IPS-15b (cell line): ENCODE measurements at regions not wholly inside any gene's neighbourhood (a gene's known extent, or its start where the extent isn't known, plus 50 kb on each side); places are given as distances from the start of the nearest gene placed in this dataset.

Source experiments
- H3K27me3 ChIP-seq: one replicate; pipeline ENCODE4 v1.6.1; 2013; ENCODE audit warnings: low read length; ENCODE audit not compliant: control insufficient read depth, insufficient read depth
- H3K36me3 ChIP-seq: one replicate; pipeline ENCODE4 v1.6.1; 2013; ENCODE audit warnings: low read length; ENCODE audit not compliant: control insufficient read depth, insufficient read depth
- H3K4me1 ChIP-seq: one replicate; pipeline ENCODE4 v1.6.1; 2013; ENCODE audit warnings: mild to moderate bottlenecking, low read length; ENCODE audit not compliant: control insufficient read depth, insufficient read depth
- H3K4me3 ChIP-seq: one replicate; pipeline ENCODE4 v1.5.1; 2013; ENCODE audit warnings: low read depth, low read length
- H3K9ac ChIP-seq: one replicate; pipeline ENCODE4 v1.6.1; 2013; ENCODE audit warnings: low read depth, mild to moderate bottlenecking, low read length
- H3K9me3 ChIP-seq: one replicate; pipeline ENCODE4 v1.6.1; 2013; ENCODE audit warnings: mild to moderate bottlenecking, low read length; ENCODE audit not compliant: control insufficient read depth, insufficient read depth

DNA sequence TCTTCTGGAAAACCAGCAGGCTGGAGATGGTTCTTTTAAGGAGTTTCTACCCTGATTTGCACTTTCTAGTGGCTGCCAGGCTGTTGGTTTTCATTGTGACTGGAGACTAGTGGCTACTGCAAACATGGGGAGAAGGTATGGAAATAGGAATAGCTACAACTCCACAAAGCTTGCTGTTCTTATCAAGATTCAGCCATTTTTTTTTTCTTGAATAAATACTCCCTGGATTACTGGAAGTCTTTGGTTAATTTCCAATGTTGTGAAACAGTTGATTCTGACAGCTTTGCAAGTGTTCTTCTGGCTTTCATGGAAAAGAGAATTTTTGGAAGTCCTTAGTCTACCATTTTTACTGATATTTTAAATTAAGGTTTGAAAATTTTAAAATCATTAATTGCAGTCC lies 277.7 kb downstream of the HS3ST3A1 start:
- Histone ChIP-seq H3K9me3 (no peaks in the 10 kb centered on the region), H3K4me1 (no peaks in the 10 kb centered on the region), H3K36me3 (no peaks in the 10 kb centered on the region), H3K27me3 (no peaks in the 10 kb centered on the region), H3K9ac (no peak overlapping the region), H3K4me3 (no peak overlapping the region)

- no peak overlapping the region for H3K9ac ChIP-seq
- no peaks in the 10 kb centered on the region for H3K4me1 ChIP-seq
- no peaks in the 10 kb centered on the region for H3K9me3 ChIP-seq
- H3K36me3 ChIP-seq, result no peaks in the 10 kb centered on the region
- H3K27me3 ChIP-seq, result no peaks in the 10 kb centered on the region
- no peak overlapping the region for H3K4me3 ChIP-seq
Measured at GRCh38 chr17:13321951-13322701, 279.6 kb downstream of the HS3ST3A1 start.

DNA sequence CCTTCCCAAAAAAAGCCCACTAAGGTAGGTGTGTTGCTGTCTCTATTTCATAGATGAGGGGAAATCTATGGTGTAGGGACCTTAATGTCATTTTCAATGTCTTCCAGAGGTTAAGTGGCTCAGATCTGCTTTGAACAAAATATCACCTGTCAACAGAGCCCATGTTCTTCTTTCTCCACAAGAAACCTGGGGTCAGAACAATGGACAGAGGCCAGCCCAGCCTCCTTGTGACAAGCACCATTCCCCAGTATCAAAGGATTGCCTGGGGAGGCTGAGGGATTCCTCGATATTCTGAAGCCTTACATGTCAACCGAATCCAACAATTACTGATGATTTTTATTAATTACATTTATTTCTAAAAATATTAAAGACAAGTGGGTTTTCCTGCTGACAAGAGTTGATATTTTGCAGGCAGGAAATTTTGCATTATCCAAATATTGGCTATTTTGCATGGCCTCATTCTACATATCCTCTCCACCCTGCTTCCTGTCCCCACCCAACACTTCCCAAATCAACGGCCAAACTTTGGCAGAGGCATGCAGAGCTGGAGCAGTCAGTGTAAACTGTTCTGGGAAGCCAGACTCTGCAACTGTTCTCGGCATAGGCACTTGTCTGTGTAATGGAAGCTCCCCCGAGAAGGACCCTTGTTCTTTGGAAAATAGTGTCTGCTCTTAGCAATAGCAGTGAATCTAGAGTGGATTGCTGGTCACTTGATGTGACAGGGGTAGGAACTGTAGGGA lies 281.5 kb downstream of the HS3ST3A1 start:
- Histone ChIP-seq H3K4me3 (no peak overlapping the region), H3K27me3 (no peaks in the 10 kb centered on the region), H3K9me3 (no peaks in the 10 kb centered on the region)

GRCh38 chr17:13316657-13317056 lies 285.1 kb downstream of the HS3ST3A1 start:
- Histone ChIP-seq H3K4me3 (no peak overlapping the region), H3K9ac (no peak overlapping the region), H3K36me3 (no peaks in the 10 kb centered on the region), H3K4me1 (no peaks in the 10 kb centered on the region), H3K27me3 (no peaks in the 10 kb centered on the region), H3K9me3 (no peaks in the 10 kb centered on the region)

More for the DNA sequence above, 281.5 kb downstream of the HS3ST3A1 start:
- Histone ChIP-seq H3K4me1 (no peaks in the 10 kb centered on the region), H3K9ac (no peak overlapping the region), H3K36me3 (no peaks in the 10 kb centered on the region)

- peaks cover 2% of the 10 kb centered on the region for H3K4me1 ChIP-seq
- H3K27me3 ChIP-seq, result no peaks in the 10 kb centered on the region
- H3K9me3 ChIP-seq, result no peaks in the 10 kb centered on the region
- H3K36me3 ChIP-seq, result no peaks in the 10 kb centered on the region
- no peak overlapping the region for H3K4me3 ChIP-seq
- no peak overlapping the region for H3K9ac ChIP-seq
Measured at GRCh38 chr17:13311306-13311705, 290.4 kb downstream of the HS3ST3A1 start.

DNA sequence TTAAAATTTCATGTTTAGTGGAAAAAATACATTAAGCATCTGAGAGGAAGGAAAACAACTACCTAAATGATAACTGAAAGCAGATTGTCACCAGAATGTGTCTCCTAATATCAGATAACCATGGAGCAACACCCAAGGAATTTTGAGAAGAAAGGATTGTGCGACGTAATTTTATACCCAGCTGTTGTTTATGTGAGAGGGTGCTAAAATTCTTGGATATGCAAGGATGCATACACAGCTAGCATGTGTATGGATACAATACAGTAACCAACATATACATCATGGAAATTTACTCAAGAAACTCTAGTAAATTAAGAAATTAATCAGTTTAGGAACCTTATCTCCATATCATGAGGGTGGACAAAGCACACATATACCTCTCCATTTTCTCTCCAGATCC lies 290.9 kb downstream of the HS3ST3A1 start:
- H3K4me1 ChIP-seq, result peaks cover 2% of the 10 kb centered on the region
- H3K9ac ChIP-seq, result no peak overlapping the region
- no peaks in the 10 kb centered on the region for H3K27me3 ChIP-seq
- no peaks in the 10 kb centered on the region for H3K36me3 ChIP-seq
- H3K4me3 ChIP-seq, result no peak overlapping the region
- H3K9me3 ChIP-seq, result no peaks in the 10 kb centered on the region

DNA sequence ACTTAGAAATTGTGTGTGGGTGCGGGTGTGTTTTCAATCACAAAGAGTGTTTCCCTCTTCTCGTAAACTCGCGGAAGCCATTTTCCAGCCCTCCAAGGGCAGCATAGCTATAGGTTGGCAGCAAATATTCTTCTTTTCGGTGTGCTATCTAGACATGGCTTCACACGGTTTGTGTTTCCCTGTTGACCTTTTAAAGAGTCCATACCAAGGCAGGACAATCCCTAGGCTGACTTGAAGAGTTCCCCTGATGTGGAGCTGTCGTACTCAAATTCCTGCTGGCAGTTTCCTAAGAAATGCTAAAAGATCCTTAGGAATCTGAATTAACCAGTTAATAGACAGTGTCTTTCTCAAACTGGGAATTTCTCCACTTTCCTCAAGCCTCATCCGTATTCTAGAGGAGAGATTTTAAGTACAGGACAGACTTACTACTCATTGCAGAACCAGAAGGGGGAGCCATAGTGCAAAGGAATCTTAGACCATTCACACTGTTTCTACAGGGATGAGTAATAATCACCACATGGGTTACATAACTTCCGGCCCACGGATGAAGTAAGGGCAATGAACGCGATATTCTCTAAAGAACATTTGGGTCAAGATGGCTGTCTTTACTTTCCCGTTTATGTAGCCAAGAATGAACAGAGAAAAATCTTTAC lies 288.6 kb upstream of the ELAC2 start:
- Histone ChIP-seq H3K9me3 (no peaks in the 10 kb centered on the region), H3K4me3 (no peak overlapping the region), H3K36me3 (no peaks in the 10 kb centered on the region), H3K9ac (no peak overlapping the region), H3K27me3 (no peaks in the 10 kb centered on the region), H3K4me1 (peaks cover 2% of the 10 kb centered on the region)

GRCh38 chr17:13302983-13303382 lies 285.2 kb upstream of the ELAC2 start:
- Histone ChIP-seq H3K4me1 (no peaks in the 10 kb centered on the region), H3K4me3 (no peak overlapping the region), H3K9ac (no peak overlapping the region), H3K36me3 (no peaks in the 10 kb centered on the region), H3K9me3 (no peaks in the 10 kb centered on the region), H3K27me3 (no peaks in the 10 kb centered on the region)

- H3K27me3 ChIP-seq, result no peaks in the 10 kb centered on the region
- H3K4me1 ChIP-seq, result no peaks in the 10 kb centered on the region
- no peak overlapping the region for H3K4me3 ChIP-seq
- H3K9me3 ChIP-seq, result no peaks in the 10 kb centered on the region
- H3K9ac ChIP-seq, result no peak overlapping the region
- H3K36me3 ChIP-seq, result no peaks in the 10 kb centered on the region
Measured at GRCh38 chr17:13302419-13302818, 284.6 kb upstream of the ELAC2 start.

GRCh38 chr17:13297183-13297582 lies 279.4 kb upstream of the ELAC2 start:
- Histone ChIP-seq H3K9ac (no peak overlapping the region), H3K36me3 (no peaks in the 10 kb centered on the region), H3K4me3 (no peak overlapping the region), H3K9me3 (no peaks in the 10 kb centered on the region), H3K4me1 (no peaks in the 10 kb centered on the region), H3K27me3 (no peaks in the 10 kb centered on the region)

DNA sequence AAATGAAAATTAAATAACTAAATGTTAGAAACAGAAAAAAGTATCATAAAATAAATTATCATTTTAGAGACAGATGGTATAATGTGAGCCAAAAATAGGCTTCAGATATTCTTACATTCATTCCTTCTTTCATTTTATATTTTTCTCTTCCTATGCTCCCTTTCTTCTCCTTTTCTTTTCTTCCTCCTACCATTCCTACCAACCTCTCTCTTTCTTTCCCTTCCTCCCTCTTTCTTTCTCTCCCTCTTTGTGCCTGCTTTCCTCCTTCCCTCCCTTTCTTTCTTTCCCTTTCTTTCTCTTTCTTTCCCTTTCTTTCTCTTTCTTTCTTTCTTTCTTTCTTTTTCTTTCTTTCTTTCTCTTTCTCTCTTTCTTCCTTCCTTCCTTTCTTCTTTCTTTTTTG lies 275.6 kb upstream of the ELAC2 start:
- no peaks in the 10 kb centered on the region for H3K9me3 ChIP-seq
- no peaks in the 10 kb centered on the region for H3K36me3 ChIP-seq
- H3K9ac ChIP-seq, result no peak overlapping the region
- no peaks in the 10 kb centered on the region for H3K27me3 ChIP-seq
- no peaks in the 10 kb centered on the region for H3K4me1 ChIP-seq
- no peak overlapping the region for H3K4me3 ChIP-seq

DNA sequence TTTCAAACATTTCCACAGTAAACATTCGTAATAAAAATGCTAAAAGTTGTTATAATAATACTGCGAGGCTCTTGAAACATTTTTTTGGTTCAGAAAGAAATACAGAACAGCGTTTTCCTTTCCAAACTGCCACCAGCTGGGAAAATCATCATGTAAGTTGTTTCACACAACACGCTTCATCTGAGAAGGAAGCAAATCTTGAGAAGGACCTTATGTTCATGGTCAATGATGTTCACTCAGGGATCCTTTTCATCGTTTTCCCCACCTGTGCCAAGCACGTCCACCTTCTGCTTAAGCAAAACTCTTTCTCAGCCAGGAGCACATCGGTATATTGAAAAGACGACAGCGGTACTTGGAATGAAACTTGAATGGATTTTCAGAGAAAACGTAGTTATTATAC lies 274.5 kb upstream of the ELAC2 start:
- Histone ChIP-seq H3K9me3 (no peaks in the 10 kb centered on the region), H3K9ac (no peak overlapping the region), H3K4me3 (no peak overlapping the region), H3K36me3 (no peaks in the 10 kb centered on the region), H3K27me3 (no peaks in the 10 kb centered on the region), H3K4me1 (no peaks in the 10 kb centered on the region)
